CD14-positive monocyte (primary cell): ENCODE measurements at regions not wholly inside any gene's neighbourhood (a gene's known extent, or its start where the extent isn't known, plus 50 kb on each side); places are given as distances from the start of the nearest gene placed in this dataset.

Experiments
- DNase-seq, 3 donors: peaks; one replicate each; pipeline ENCODE4 v3.0.0-alpha.2; 2011 to 2022
- H2AFZ ChIP-seq: 2 replicates; pipeline ENCODE4 v1.6.0; 2012; ENCODE audit warnings: mild to moderate bottlenecking, low read depth, low read length, inconsistent platforms; ENCODE audit not compliant: insufficient read depth, poor library complexity, severe bottlenecking
- H3K27ac ChIP-seq, 2 donors: 1 replicate in 1 of 2; 2 replicates in 1 of 2; pipeline ENCODE4 v1.5.1; 2012 to 2013; ENCODE audit warnings: low read length in 2 of 2, control low read depth in 1 of 2, inconsistent platforms in 1 of 2, low read depth in 1 of 2, mild to moderate bottlenecking in 1 of 2
- H3K27me3 ChIP-seq, 2 donors: one replicate each; pipeline versions ENCODE4 v1.6.0 to v1.6.1; 2011 to 2013; ENCODE audit warnings: low read length in 2 of 2; ENCODE audit not compliant: control insufficient read depth in 2 of 2, insufficient read depth in 2 of 2
- H3K36me3 ChIP-seq, 2 donors: replicated peaks in 1 of 2; 1 replicate in 1 of 2; 2 replicates in 1 of 2; pipeline versions ENCODE4 v1.5.1 to v1.6.1; 2012 to 2013; ENCODE audit warnings: low read length in 2 of 2, control low read depth in 1 of 2, inconsistent platforms in 1 of 2, mild to moderate bottlenecking in 1 of 2; ENCODE audit not compliant: insufficient read depth in 2 of 2, control insufficient read depth in 1 of 2
- H3K4me1 ChIP-seq, 2 donors: 1 replicate in 1 of 2; 2 replicates in 1 of 2; pipeline versions ENCODE4 v1.5.1 to v1.6.1; 2012 to 2013; ENCODE audit warnings: low read length in 2 of 2, control low read depth in 1 of 2, inconsistent platforms in 1 of 2, mild to moderate bottlenecking in 1 of 2, moderate library complexity in 1 of 2; ENCODE audit not compliant: insufficient read depth in 2 of 2, control insufficient read depth in 1 of 2
- H3K4me2 ChIP-seq: replicated peaks from 2 replicates; pipeline ENCODE3; 2012; ENCODE audit warnings: low read length, moderate library complexity, mild to moderate bottlenecking; ENCODE audit not compliant: poor library complexity, severe bottlenecking; ENCODE audit errors: extremely low read depth
- H3K4me3 ChIP-seq, 3 experiments: fragments of 200-600 bp in 1 of 3; sonication (generic) in 1 of 3; replicated peaks in 1 of 3; 1 replicate in 2 of 3; 2 replicates in 1 of 3; pipeline ENCODE4 v1.5.1; 2011 to 2013; ENCODE audit warnings: low read length in 3 of 3, mild to moderate bottlenecking in 3 of 3, control low read depth in 2 of 3, low read depth in 2 of 3, inconsistent platforms in 1 of 3, moderate library complexity in 1 of 3
- H3K79me2 ChIP-seq: 2 replicates; pipeline ENCODE4 v1.6.0; 2012; ENCODE audit warnings: mild to moderate bottlenecking, control low read depth, inconsistent platforms, low read length, moderate library complexity; ENCODE audit not compliant: insufficient read depth
- H3K9ac ChIP-seq: 2 replicates; pipeline ENCODE4 v1.6.0; 2017; ENCODE audit warnings: low read length, mild to moderate bottlenecking; ENCODE audit not compliant: insufficient read depth, poor library complexity, severe bottlenecking
- H3K9me3 ChIP-seq, 2 donors: replicated peaks in 1 of 2; 1 replicate in 1 of 2; 2 replicates in 1 of 2; pipeline versions ENCODE4 v1.5.1 to v1.6.1; 2012 to 2013; ENCODE audit warnings: low read length in 2 of 2, control low read depth in 1 of 2; ENCODE audit not compliant: control insufficient read depth in 1 of 2, insufficient read depth in 1 of 2
- H4K20me1 ChIP-seq: 2 replicates; pipeline ENCODE4 v1.6.0; 2012; ENCODE audit warnings: mild to moderate bottlenecking, low read length, control low read depth, moderate library complexity; ENCODE audit not compliant: insufficient read depth
- H3K27ac Mint-ChIP-seq, 7 donors: one replicate each; pipeline ENCODE4 v1.8.0; 2020; ENCODE audit warnings: mild to moderate bottlenecking in 7 of 7, mixed read lengths in 7 of 7, moderate library complexity in 6 of 7, inconsistent platforms in 2 of 7
- H3K27me3 Mint-ChIP-seq, 3 donors: one replicate each; pipeline ENCODE4 v1.8.0; 2021 to 2022; ENCODE audit warnings: low read depth in 3 of 3, mild to moderate bottlenecking in 3 of 3, mixed read lengths in 3 of 3, moderate library complexity in 3 of 3, inconsistent platforms in 1 of 3
- H3K36me3 Mint-ChIP-seq, 2 donors: one replicate each; pipeline ENCODE4 v1.8.0; 2020; ENCODE audit warnings: mixed read lengths in 2 of 2, inconsistent platforms in 1 of 2, mild to moderate bottlenecking in 1 of 2
- H3K4me1 Mint-ChIP-seq: one replicate; pipeline ENCODE4 v1.8.0; 2020; ENCODE audit warnings: mild to moderate bottlenecking, mixed read lengths
- H3K4me3 Mint-ChIP-seq, 2 donors: one replicate each; pipeline ENCODE4 v1.8.0; 2020; ENCODE audit warnings: mild to moderate bottlenecking in 2 of 2, mixed read lengths in 2 of 2, moderate library complexity in 1 of 2
- H3K9me3 Mint-ChIP-seq, 7 donors: one replicate each; pipeline ENCODE4 v1.8.0; 2020 to 2022; ENCODE audit warnings: mixed read lengths in 7 of 7, mild to moderate bottlenecking in 6 of 7, moderate library complexity in 6 of 7, inconsistent platforms in 2 of 7
- WGBS: methylation state at CpG from one replicate; pipeline ENCODE4 v1.1.5; 2013; ENCODE audit warnings: missing lambda C conversion rate; ENCODE audit not compliant: insufficient coverage; 5-methylcytosine and 5-hydroxymethylcytosine counted together
- intact Hi-C, 2 donors: fragments of 100-400 bp; cut with micrococcal nuclease; formaldehyde crosslinking; loops; one replicate each; pipeline versions ENCODE4 v1.15.0 to v1.15.1; 2023
- TF ChIP-seq, protein P1 (sequence below): fragments of 200-600 bp; IDR thresholded peaks from one replicate; pipeline ENCODE4 v1.8.0; 2022; ENCODE audit warnings: antibody characterized with exemption, mild to moderate bottlenecking

DNA sequence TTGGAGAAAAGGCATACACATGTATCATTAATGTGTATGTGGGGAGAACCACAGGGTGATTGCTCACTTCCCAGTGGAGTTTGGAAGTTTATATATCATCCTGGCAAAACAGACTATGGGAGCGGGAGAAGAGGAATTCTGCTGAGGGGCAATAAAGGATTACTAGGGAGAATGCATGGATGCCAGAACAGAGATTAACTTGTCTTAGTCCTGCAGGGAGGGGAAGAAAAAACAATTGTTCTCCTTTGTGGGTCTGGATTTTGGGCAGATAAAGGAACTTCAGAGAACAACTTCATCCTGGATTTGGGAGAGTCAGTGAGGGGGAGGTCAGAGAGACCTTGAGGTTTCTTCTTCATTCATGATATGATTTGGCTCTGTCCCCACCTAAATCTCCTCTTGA, 55.9 kb upstream of the SOX13 start:
- H3K4me1 Mint-ChIP-seq, result no peaks in the 10 kb centered on the region
- Histone ChIP-seq H3K4me3 (no peak overlapping the region), H3K36me3 (no peaks in the 10 kb centered on the region), H3K9me3 (no peaks in the 10 kb centered on the region), H4K20me1 (no peaks in the 10 kb centered on the region), H2AFZ (no peak overlapping the region), H3K4me2 (no peak overlapping the region), H3K27me3 (no peaks in the 10 kb centered on the region), H3K9ac (no peak overlapping the region), H3K4me1 (no peaks in the 10 kb centered on the region), H3K79me2 (no peaks in the 10 kb centered on the region), H3K27ac (no peak overlapping the region)
- peaks cover 0 to 6% (median 4%) of the 10 kb centered on the region in 3 donors for H3K27me3 Mint-ChIP-seq
- intact Hi-C loops, result no loop called here
- H3K27ac Mint-ChIP-seq, result no peak overlapping the region
- H3K9me3 Mint-ChIP-seq, result peaks cover 0 to 3% (median 0%) of the 10 kb centered on the region in 7 donors
- no peak for DNase-seq
- 100% methylated on average over 1 of the region's 1 CpG for WGBS
- TF ChIP-seq, protein P1, sequence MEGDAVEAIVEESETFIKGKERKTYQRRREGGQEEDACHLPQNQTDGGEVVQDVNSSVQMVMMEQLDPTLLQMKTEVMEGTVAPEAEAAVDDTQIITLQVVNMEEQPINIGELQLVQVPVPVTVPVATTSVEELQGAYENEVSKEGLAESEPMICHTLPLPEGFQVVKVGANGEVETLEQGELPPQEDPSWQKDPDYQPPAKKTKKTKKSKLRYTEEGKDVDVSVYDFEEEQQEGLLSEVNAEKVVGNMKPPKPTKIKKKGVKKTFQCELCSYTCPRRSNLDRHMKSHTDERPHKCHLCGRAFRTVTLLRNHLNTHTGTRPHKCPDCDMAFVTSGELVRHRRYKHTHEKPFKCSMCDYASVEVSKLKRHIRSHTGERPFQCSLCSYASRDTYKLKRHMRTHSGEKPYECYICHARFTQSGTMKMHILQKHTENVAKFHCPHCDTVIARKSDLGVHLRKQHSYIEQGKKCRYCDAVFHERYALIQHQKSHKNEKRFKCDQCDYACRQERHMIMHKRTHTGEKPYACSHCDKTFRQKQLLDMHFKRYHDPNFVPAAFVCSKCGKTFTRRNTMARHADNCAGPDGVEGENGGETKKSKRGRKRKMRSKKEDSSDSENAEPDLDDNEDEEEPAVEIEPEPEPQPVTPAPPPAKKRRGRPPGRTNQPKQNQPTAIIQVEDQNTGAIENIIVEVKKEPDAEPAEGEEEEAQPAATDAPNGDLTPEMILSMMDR, result no peak
- H3K4me3 Mint-ChIP-seq, result no peak overlapping the region
- H3K36me3 Mint-ChIP-seq, result no peaks in the 10 kb centered on the region

DNA sequence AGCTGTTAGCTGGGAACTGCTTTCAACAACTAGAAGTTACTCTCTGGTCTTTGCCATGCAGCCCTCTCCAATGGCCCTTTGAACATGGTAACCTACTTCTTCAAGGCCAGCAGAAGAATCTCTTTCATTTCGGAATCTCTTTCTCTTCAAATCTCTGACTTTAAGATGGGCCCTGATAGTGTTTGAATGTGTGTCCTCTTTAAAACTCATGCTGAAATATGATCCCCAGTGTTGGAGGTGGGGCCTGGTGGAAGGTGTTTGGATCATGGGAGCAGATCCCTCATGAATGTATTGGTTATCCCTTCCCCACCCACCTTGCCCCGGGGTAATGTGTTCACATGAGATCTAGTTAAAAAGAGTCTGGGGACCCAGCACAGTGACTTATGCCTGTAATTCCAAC, 54.5 kb upstream of the SOX13 start:
- no CpG with 5 or more reads among the region's 2 CpGs for WGBS
- Mint-ChIP-seq H3K4me3 (no peak overlapping the region), H3K27me3 (peaks cover 0 to 8% (median 5%) of the 10 kb centered on the region in 3 donors), H3K27ac (no peak overlapping the region), H3K9me3 (peaks cover 0 to 3% (median 0%) of the 10 kb centered on the region in 7 donors), H3K4me1 (peaks cover 1% of the 10 kb centered on the region), H3K36me3 (no peaks in the 10 kb centered on the region)
- TF ChIP-seq, protein P1, result no peak
- H3K27me3 ChIP-seq, result no peaks in the 10 kb centered on the region
- no peaks in the 10 kb centered on the region for H3K9me3 ChIP-seq
- no peak overlapping the region for H3K4me3 ChIP-seq
- intact Hi-C loops, result no loop called here
- H3K4me1 ChIP-seq, result no peaks in the 10 kb centered on the region
- H3K79me2 ChIP-seq, result no peaks in the 10 kb centered on the region
- no peak overlapping the region for H3K9ac ChIP-seq
- H4K20me1 ChIP-seq, result no peaks in the 10 kb centered on the region
- DNase-seq, result no peak
- no peak overlapping the region for H3K27ac ChIP-seq
- no peak overlapping the region for H3K4me2 ChIP-seq
- no peaks in the 10 kb centered on the region for H3K36me3 ChIP-seq
- H2AFZ ChIP-seq, result no peak overlapping the region
